Stimulated activated CD4-positive, alpha-beta T cell treated with anti-CD3 and anti-CD28 coated beads, Interleukin-1b, Interleukin-23, amount 100 ng/mL, for 4 hours (primary cell): ENCODE measurements at regions not wholly inside any gene's neighbourhood (a gene's known extent, or its start where the extent isn't known, plus 50 kb on each side); places are given as distances from the start of the nearest gene placed in this dataset.

Experiments used
- DNase-seq, 2 donors: peaks; one replicate each; pipeline ENCODE4 v3.0.0-alpha.2; 2020; ENCODE audit warnings: low read depth in 2 of 2

DNA sequence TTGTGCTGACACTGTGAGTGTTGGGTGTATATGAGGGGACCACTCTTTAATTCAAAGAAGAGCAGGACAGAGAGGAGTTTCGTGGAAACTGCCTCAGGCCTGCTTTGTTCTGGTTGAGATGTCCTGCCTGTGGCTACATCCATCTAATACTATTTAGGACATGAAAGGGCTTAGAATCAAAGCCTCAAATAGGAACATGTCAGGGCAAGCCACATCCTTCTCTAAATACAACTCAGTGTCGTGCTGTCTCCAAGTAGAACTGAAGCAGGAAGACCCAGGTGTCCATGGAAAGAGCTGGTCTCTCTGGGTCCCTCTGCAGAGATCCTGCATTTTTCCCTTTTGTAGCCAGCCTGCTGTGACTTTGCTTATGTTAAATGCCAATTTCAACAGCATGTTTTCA, 156.2 kb upstream of the UMPS start:
- DNase-seq = no peak

DNA sequence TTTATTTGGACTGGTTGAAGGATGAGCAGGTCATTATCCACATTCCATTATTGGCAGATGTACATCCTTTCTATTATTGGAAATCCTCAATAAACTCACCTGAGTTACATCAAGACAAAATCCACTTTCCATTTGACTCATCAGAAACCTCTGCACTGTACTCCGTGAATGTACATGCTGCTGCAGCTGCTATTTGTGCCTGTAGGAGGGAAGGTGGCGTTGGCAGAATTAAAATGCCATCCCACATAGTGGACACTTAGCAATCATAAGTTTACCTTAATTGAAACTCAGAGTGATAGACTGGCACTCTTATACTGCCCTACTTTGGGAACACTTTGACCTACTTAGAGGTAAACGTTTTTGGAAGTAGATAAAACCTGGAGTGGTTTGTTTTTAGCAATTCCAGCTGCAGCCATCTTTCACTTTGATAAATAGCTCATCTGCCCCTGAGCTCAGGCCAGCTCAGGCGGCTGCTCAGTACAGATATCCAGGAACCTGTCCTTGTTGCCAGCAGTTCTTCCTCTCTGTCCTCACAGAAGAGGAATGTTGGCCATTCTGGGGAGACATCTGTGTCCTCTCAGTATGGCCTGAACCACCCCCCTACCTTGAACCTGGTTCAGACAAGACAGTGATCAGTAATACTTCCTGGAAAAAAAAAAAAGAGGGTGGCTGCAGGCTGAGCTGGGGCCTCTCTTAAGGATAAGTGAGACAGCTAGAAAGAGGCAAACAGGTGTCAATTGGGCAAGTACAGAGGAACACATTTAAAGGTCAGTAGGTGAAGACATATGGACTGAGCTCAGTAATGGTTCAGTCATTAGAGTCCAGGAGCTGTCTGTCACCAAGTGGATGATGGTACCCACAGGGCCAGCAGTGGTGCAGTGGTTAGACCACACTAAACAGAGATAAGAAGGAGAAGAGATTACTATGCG, 153.4 kb upstream of the UMPS start:
- no peak for DNase-seq

DNA sequence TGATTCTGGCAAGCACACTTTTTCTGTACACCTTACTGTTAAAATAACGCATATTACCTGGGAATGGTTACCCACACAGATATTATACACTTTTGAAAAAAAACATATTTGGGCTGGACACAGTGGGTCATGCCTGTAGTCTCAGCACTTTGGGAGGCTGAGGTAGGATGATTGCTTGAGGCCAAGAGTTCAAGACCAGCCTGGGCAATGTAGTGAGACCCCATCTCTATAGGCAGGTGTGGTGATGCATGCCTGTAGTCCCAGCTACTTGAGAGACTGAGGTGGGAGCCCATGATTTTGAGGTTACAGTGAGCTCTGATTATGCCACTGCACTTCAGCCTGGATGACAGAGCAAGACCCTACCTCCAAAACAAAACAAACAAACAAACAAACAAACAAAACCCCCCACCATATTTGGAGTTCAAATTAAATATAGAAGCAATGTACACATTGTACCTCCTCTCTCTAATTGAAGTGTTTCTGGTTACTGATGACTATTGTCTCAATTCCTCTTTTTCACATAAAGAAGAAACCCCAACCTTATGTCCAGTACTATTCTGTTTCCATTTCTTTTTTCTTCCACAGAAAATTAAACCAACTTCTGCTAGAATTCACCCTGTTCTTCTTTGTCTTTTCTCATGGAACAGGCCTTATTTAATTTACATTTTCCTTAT, 152.6 kb upstream of the UMPS start:
- DNase-seq = no peak

DNA sequence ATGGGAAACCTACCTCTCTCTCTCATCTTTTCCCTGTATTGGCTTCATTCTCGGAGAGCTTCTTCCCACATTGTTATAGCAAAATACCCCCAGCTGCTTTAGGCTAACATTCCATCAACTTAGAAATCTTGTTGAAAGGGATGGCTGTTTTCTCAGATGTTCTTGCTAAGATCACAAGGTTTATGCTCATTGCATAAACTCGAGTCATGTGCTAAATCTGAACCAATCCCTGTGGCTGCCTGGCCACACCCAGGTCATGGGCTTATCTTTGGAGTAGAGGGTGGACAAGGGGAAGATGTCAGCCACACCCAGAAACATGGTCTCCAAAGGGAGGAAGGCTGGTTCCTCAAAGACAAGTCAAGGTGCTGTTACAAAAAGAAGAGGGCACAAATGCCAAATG, 150.6 kb upstream of the UMPS start:
- no peak for DNase-seq

DNA sequence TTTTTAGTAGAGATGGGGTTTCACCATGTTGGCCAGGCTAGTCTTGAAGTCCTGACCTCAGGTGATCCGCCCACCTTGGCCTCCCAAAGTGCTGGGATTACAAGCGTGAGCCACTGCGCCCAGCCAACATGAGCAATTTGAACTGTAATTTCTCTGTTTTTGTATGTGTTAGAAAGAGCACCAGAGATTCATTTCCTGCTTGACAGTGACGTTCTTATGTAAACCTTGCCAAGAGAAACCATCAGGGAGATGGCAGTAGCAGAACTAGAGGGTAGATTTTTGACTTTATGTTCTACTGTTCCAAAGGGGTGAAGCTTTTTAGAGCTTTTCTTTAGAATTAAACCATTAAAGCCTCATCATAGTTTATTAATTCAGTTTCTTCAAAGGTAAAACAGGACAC, 148.1 kb upstream of the UMPS start:
- DNase-seq = no peak

DNA sequence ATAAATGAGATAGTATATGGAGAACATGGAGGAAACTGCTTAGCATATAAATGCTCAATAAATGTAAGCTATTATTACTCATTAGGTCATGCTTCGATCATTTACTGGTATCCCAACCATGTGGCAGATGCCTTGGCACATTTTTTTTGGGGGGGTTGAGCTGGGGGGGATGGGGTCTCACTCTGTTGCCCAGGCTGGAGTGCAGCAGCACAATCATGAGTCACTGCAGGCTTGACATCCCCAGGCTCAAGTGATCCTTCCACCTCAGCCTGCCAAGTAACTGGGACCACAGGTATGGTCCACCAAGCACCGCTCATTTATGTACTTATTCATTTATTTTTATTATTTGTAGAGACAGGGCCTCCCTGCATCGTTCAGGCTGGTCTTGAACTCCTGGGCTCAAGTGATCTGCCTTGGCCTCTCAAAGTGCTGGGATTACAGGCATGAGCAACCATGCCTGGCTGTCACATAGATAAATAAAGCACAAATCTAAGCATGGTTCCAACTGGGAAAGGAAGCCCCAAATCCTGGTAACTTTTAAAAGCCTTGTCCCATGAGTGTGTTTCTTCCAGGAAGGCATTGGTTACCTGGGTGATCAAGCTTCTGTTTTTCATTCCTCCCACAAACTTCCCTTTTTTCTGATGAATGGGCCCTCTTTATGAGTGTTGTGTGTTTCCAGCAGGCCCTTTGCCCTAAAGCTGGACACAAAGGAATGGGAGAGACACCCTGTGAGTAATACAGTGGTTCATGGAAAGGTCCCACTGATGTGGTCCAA, 147.4 kb upstream of the UMPS start:
- no peak for DNase-seq

DNA sequence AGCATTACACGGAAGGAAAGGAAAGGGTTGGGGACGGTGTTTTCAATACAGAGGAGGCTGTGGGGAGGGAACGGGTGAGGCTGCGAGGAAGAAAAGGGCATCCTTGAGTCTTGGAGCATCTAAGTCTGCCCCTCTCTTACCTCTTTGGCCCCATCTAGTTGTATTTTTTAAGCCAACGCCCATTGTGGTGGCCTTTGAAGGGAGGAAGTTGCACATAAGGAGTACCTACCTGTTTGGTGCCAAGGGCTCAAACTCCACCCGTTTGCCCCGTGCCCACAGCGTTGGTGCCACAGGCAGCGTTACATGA, 146.1 kb upstream of the UMPS start:
- no peak for DNase-seq

DNA sequence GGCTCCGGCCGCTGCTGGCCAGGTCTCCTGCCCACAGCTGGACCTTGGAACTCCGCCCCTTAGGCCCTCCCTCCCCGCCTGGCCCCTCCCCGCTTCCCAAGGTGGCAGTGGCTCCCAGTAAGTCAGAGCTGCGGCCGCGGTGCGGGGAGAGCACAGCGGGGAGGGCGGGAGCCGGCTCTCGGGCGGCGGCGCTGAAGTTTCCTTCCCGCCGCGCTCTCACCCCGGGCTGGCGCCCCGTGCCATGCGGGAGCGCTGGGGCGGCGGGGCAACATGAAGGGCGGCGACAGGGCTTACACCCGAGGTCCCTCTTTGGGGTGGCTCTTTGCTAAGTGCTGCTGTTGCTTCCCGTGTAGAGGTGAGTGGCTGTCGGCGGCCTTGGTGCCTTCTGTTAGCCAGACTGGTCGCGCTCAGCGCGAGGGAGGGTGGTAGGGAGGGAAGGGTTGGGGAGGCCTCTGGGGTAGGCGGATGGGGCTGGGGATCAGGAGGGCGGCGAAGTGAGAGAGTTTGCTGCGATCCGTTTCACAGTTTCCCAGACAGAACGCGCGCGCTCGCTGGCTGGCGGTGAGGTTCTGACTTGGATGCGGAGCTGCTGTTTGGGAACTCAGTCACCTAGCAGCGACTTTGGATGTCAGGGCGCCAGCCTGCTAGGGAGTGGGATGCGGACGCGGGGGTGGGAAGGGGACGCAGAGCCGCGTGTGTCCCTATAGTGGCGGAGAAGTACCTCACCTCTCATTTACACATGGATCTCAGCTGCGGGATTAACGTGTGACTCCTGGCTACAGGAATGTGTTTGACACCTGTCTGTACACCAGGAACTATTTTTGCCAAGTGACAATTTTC, 145.5 kb upstream of the UMPS start:
- peak; percentile 8 to 32 for DNase-seq

DNA sequence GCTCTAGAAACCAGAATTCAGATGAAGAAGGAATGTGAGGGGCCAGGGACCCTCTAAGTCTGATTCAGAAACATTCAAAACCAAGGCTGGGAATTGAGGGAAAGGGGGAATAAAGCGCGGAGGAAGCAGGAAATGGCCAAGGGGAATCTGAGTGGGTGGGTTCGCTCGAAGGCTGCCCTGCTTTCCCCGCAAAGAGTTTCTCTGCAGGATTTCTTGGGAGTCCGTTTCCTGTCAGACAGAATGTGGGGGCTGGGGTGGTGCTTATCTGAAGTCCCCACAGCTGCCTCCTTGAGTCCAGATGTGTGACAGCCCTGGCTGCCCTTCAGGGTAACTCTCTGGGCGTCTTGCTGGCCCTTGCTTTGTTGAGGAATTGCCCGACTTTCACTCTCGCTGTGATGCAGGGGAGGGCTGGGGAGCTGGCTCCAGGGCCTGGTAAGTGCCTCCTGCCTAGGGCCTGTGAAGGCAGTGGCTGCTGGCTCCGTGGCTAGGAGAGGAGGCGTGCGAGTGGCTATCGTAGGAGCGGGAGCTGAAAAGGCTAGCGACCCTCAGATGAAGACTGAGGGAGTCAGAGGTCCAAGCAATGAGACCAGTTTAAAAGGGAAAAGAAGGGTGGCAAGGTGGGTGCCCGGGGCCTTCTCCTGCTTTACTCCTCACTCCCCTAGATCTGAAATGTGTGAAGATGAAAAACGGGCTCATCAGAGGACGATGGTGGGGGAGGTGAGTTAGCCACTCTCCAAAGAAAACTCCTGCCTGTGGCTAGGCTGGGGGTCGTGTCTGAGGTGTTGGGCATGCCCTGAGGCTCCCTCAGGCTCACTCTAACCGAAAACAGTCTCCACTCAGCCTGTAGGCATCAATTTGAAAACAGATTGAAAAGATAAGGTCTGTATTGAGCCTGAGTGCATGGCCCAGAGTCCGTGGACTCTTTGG, 143.9 kb upstream of the UMPS start:
- DNase-seq = no peak

DNA sequence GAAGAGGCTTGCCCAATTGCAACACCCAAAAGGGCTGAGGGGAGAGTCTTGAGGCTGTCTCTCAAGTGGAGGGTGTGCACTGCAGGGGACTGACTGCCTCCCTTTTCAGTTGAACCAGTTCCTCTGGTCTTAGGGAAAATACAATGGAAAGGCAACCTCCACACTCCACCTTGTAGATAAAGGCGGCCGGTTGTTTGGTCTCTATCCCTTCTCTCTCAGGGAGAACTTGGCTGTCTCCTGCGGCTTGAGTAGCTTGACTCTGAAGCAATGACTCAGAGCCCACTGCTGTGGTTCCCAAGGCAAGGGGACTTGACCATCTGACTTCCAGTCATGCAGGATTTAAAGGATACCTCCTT, 143.2 kb upstream of the UMPS start:
- no peak for DNase-seq

DNA sequence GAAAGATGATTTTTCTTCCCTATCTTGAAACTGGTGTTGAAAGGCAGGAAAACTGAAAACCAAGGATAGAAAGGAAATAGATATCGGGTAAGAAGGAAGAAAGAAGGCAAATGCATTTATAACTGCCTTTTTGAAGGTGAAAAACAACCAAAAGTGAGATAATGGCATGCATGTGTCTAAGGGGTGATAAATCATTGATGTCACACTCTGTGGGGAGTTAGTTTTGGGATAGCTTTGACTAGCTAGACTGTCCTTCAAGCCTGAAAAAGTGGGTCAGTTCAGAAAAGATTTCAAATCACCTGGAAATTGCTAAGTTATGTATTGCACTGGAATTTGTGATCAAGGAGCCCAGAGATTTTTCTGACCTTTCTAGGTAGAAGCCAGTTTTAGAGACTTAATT, 142.2 kb upstream of the UMPS start:
- no peak for DNase-seq

DNA sequence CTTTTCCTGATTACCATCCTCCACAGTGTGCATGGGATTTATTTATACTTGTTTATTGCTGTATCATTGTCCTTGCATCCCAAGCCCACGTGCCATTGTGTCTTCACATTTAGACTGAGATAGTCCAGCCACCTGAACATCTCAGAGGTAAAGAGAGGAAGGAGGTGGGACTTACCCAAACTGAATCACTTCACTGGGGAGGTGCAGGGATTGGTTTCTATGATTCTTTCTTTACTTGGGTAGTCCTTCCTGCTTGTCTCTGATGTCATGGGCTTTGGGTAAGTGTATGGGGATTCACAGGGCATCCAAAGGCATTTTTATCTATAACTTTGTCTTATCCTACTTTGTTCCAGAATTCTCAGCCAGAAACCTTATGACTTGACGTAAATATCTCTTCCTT, 141.5 kb upstream of the UMPS start:
- no peak for DNase-seq

DNA sequence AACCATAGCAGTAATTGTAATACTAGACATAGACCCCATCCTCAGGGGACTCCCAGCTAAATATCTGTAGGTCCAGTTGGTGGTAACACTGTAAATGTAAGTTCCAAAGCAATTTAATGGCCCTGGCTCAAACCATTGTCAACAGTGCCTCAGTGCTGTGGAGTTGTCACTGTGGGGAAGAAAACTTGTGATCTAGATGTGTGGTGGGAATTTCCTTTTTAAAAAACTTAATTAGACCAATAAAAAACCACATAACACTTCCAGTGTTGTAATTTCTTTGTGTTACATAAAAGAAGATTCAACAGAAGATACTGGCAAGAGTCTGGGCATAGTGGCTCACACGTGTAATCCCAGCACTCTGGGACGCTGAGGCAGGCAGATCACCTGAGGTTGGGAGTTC, 138.6 kb upstream of the UMPS start:
- no peak for DNase-seq

DNA sequence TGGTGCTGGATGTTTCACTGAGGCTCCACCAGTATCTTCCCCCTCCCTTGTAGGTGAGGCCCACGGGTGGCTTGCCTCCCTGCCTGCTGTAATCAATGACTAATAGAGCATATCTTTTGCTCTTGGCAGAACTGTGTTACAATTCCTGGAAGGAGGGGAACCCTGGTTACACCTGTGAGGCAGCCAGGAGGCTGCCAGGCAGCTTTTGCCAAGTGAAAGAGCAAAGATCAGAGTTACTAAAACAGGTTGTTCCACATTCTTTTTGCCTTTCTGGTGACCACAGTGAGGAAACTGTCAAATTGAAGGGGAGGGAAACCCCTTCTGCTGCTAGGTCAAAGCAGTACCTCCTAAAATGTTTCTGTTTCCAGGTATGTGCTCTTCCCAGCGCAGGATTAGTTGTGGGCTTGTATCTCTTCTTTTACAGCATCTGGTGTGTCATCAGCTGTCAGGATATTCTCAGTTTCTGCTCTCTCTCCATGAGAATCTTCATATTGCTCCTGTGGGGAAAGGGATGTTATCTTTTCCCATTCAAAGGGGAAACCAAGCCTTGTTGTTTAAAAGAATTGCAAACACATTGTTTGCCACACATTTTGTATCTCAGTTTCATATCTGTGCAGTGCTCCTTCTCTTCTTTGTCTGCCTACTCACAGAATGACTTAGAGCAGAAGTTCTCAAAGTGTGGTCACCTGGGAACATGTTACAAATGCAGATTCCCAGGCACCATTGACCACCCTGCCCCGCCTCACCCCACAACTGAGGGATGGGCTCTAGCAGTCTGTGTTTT, 137.4 kb upstream of the UMPS start:
- DNase-seq = no peak

DNA sequence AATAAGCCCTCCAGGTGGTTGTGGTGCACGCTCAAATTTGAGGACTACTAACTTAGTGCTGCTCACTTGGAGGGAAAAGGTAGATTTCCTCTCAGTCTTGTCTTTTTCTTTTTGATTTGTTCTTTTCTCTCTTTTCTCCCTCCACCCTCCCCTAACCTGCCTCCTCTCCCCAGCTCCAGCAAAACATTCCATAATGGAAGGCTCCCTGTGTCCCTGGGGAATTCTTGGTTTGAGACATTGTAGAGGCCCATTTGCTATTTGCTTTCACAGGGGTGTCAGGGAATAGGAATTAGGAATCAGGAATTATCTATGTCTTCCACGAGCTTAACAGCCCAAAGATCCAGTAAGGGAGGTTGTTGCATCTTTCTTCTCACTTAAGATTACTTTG, 136.8 kb upstream of the UMPS start:
- DNase-seq = no peak

DNA sequence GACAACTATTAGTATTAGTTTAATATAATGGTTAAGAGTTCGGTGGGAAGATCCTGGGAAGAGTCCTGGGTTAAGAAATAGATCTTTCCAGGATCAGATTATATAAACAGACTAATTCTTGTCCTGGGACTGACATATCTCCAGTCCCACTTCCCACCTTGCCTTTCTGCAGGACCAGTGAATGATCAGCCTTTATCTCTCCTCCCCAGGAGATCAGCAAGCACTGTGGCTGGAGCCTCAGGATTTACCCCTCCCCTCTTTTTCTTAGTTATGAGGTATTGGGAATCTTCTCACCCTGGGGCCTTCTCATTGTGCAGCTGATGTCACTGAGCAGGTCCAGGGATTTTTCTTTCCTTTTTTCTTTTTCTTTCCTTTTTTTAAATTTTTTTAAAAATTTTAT, 135.7 kb upstream of the UMPS start:
- no peak for DNase-seq

DNA sequence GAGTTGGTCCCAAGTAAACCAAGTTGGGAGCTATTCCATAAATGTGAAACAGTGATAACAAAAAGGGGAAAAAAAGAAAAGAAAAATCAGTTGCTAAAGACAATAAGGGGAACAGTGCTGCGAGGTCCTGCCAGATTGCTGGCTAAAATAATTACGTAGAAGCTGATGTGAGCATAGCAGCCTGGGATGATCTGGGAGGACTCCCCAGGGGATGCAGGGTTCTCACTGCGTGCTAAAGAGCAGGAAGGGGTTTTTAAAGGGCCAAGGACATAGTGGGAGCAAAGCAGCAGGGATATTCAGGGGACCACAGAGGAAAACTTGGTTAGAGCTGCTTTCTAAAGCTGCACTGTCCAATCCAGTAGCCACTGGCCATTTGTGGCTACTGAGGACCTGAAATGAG, 133.0 kb upstream of the UMPS start:
- no peak for DNase-seq

DNA sequence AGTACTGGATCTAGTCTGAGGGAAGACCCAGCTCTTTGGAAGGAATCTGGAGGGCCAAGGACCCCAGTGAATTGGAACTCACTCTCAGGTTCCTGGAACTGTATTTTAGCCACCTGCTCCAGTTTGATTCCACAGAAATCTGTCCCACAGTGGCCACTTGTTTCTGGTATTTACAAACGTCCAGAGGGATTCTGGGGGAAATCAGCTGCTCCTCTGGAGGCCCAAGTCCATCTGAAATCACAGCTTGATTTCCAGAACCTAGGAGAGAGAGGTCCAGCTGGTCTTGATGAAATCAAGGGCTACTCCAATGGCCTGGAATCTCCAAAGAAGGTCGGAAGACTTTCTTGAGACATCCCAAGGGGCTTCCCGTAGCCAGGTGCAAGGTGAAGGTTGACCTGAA, 132.3 kb upstream of the UMPS start:
- DNase-seq = no peak

DNA sequence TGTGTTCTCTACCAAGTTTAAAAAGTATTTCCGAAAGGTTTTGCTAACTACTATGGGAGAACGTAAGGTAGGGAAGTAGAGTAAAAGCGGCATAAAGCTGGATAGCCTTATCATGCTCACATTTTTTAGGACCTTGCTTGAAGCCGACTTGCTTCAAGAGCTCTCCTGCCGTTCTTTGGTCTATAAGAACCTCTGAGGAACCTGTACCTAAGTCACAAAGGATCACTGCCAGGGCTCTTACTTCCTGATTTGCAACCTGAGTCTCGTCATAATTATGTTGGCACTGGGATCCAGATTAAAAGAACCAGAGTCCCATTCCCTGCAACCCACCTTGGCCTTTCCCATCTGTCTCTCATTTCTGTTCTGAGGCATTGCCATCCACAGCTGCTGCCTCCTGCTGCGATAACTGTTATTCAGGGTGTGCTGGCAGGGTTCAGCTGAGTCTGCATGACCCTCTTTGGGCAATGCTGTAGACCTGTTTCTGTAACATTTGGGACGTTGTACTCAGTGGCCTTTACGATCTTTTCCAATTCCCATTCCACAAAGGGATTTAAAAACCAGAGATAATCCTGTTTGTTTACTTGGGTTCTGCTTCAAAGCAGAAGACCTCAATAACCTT, 131.0 kb upstream of the UMPS start:
- no peak for DNase-seq
